ENCODE measurements at regions not wholly inside any gene's neighbourhood (a gene's known extent, or its start where the extent isn't known, plus 50 kb on each side); places are given as distances from the start of the nearest gene placed in this dataset.

DNA sequence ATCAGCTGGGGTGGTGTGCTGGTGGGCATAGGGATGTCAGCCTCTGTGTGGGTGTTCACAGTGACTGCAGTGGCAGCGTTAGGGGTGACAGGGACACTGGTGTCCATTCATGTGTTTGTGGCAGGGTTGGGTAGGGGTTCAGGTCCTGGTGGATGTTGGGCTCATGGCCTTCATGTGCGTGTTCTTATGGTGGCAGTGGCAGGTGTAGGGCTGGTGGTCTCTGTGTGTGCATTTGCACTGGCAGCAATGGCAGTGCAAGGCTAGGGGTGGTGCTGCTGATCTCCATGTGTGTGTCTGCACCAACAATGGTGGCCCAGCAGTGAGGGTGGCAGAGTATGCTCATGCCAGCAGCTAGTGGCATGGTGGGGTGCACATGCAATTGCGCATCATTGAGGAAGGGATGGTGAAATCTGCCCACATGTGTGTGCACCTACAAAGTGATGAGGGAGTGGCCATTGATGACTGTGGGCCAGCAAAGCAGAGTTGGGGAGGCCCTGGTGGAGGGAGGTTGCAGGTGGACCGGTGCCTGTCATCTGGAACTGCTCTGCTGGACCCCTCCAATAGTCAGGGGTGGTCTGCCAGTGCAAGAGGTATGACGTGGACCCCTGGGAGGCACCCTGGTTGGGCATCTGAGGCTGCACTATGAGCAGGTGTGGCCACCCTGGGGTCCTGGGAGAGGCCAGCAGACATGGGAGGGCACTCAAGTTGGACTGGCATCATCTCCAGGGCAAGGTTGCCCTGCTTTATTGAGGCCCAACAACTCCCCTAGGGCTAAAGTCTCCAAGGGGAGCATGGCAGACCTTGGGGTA is 182.9 kb downstream of the TTC6 start:
- TF ChIP-seq, protein P1, sequence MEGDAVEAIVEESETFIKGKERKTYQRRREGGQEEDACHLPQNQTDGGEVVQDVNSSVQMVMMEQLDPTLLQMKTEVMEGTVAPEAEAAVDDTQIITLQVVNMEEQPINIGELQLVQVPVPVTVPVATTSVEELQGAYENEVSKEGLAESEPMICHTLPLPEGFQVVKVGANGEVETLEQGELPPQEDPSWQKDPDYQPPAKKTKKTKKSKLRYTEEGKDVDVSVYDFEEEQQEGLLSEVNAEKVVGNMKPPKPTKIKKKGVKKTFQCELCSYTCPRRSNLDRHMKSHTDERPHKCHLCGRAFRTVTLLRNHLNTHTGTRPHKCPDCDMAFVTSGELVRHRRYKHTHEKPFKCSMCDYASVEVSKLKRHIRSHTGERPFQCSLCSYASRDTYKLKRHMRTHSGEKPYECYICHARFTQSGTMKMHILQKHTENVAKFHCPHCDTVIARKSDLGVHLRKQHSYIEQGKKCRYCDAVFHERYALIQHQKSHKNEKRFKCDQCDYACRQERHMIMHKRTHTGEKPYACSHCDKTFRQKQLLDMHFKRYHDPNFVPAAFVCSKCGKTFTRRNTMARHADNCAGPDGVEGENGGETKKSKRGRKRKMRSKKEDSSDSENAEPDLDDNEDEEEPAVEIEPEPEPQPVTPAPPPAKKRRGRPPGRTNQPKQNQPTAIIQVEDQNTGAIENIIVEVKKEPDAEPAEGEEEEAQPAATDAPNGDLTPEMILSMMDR (conservative IDR thresholded peaks at IDR 0.05; ENCODE audit: low read length) = no peak
- no peak for TF ChIP-seq EZH2phosphoT487 (IDR thresholded peaks at IDR 0.05; ENCODE audit: borderline replicate concordance, low read depth, low read length)
